Kidney (tissue), 13 donors: ENCODE measurements at regions not wholly inside any gene's neighbourhood (a gene's known extent, or its start where the extent isn't known, plus 50 kb on each side); places are given as distances from the start of the nearest gene placed in this dataset.

Source experiments
- DNase-seq, 5 donors: peaks; one replicate each; pipeline ENCODE4 v3.0.0-alpha.2; 2013 to 2020
- FAIRE-seq: peaks from 2 replicates; lab custom pipeline; 2012; peaks lifted over from hg19 to GRCh38; lab: Jason Lieb, UNC
- H3K27ac ChIP-seq, 2 donors: one replicate each; pipeline ENCODE4 v1.7.0; 2013; ENCODE audit warnings: low read depth in 2 of 2, low read length in 2 of 2, inconsistent platforms in 1 of 2
- H3K27me3 ChIP-seq: one replicate; pipeline ENCODE4 v1.7.1; 2013; ENCODE audit warnings: low read length, inconsistent platforms; ENCODE audit not compliant: control insufficient read depth, insufficient read depth
- H3K36me3 ChIP-seq, 3 donors: one replicate each; pipeline versions ENCODE4 v1.7.0 to v1.7.1; 2013; ENCODE audit warnings: low read length in 3 of 3, control low read depth in 1 of 3, inconsistent platforms in 1 of 3; ENCODE audit not compliant: insufficient read depth in 3 of 3, control insufficient read depth in 2 of 3
- H3K4me1 ChIP-seq, 3 donors: one replicate each; pipeline versions ENCODE4 v1.7.0 to v1.7.1; 2013; ENCODE audit warnings: low read length in 3 of 3, inconsistent platforms in 1 of 3, low read depth in 1 of 3; ENCODE audit not compliant: control insufficient read depth in 2 of 3, insufficient read depth in 2 of 3
- H3K4me3 ChIP-seq, 3 donors: one replicate each; pipeline versions ENCODE4 v1.7.0 to v1.8.1; 2013; ENCODE audit warnings: low read length in 3 of 3, control low read depth in 1 of 3, inconsistent platforms in 1 of 3
- H3K9ac ChIP-seq, 3 donors: one replicate each; pipeline versions ENCODE4 v1.7.0 to v1.7.1; 2013; ENCODE audit warnings: low read length in 3 of 3, control low read depth in 1 of 3, inconsistent platforms in 1 of 3
- H3K9me3 ChIP-seq, 3 donors: one replicate each; pipeline versions ENCODE4 v1.7.0 to v1.7.1; 2013; ENCODE audit warnings: low read length in 3 of 3, control low read depth in 1 of 3, inconsistent platforms in 1 of 3; ENCODE audit not compliant: control insufficient read depth in 2 of 3, insufficient read depth in 1 of 3
- CTCF ChIP-seq: IDR thresholded peaks from 3 replicates; pipeline ENCODE4 v1.5.1; 2012; ENCODE audit warnings: mild to moderate bottlenecking, moderate library complexity, borderline replicate concordance; ENCODE audit not compliant: insufficient read depth; ENCODE audit errors: extremely low read depth
- intact Hi-C: fragments of 100-400 bp; cut with DNase I; formaldehyde crosslinking; loops from one replicate; pipeline ENCODE4 v1.11.1; 2022
- donor health status: control.
- donor health status: control.
- donor health status: control.
- donor health status: control.
- donor health status: control.
- donor health status: DM: yes; HTN: yes; CAD: no.
- donor health status: Normal renal cell carcinoma (clear cell type).

- no peak for FAIRE-seq
- TF ChIP-seq CTCF: no peak
These were observed 445.3 kb upstream of the KCNMB2 start for GRCh38 chr3:178090899-178091298.

GRCh38 chr3:178095522-178095921 is 440.7 kb upstream of the KCNMB2 start:
- H3K4me1 ChIP-seq: no peaks in the 10 kb centered on the region
- H3K27me3 ChIP-seq: no peaks in the 10 kb centered on the region
- no peak for FAIRE-seq
- no peak overlapping the region for H3K9ac ChIP-seq
- H3K9me3 ChIP-seq: no peaks in the 10 kb centered on the region
- H3K36me3 ChIP-seq: no peaks in the 10 kb centered on the region
- H3K27ac ChIP-seq: no peak overlapping the region
- no peak for TF ChIP-seq CTCF
- DNase-seq: no peak
- H3K4me3 ChIP-seq: no peak overlapping the region
- intact Hi-C loops: no loop called here

More at GRCh38 chr3:178090899-178091298, 445.3 kb upstream of the KCNMB2 start:
- H3K4me3 ChIP-seq: no peak overlapping the region
- H3K27me3 ChIP-seq: no peaks in the 10 kb centered on the region
- no peaks in the 10 kb centered on the region for H3K4me1 ChIP-seq
- H3K36me3 ChIP-seq: no peaks in the 10 kb centered on the region
- H3K27ac ChIP-seq: no peak overlapping the region
- DNase-seq: no peak
- no peaks in the 10 kb centered on the region for H3K9me3 ChIP-seq
- no peak overlapping the region for H3K9ac ChIP-seq
- intact Hi-C loops: no loop called here

GRCh38 chr3:178096955-178097354 is 439.3 kb upstream of the KCNMB2 start:
- DNase-seq (no peak), FAIRE-seq (peak; percentile 23)
- H3K27me3 ChIP-seq: no peaks in the 10 kb centered on the region
- no peak overlapping the region for H3K9ac ChIP-seq
- intact Hi-C loops: no loop called here
- no peaks in the 10 kb centered on the region for H3K4me1 ChIP-seq
- no peak for TF ChIP-seq CTCF
- H3K36me3 ChIP-seq: no peaks in the 10 kb centered on the region
- H3K9me3 ChIP-seq: no peaks in the 10 kb centered on the region
- H3K27ac ChIP-seq: no peak overlapping the region
- no peak overlapping the region for H3K4me3 ChIP-seq

- Histone ChIP-seq H3K9me3 (no peaks in the 10 kb centered on the region), H3K36me3 (no peaks in the 10 kb centered on the region), H3K27me3 (no peaks in the 10 kb centered on the region), H3K27ac (no peak overlapping the region), H3K4me3 (no peak overlapping the region), H3K9ac (no peak overlapping the region), H3K4me1 (no peaks in the 10 kb centered on the region)
- no peak for FAIRE-seq
- DNase-seq: peak in 2 of 5 donors; percentile 48 to 62
- no peak for TF ChIP-seq CTCF
- intact Hi-C loops: no loop called here
These were observed 438.7 kb upstream of the KCNMB2 start for GRCh38 chr3:178097576-178097975.
